H7 (cell line): ENCODE measurements at regions not wholly inside any gene's neighbourhood (a gene's known extent, or its start where the extent isn't known, plus 50 kb on each side); places are given as distances from the start of the nearest gene placed in this dataset.
"Not testable (repeated sequence)": the region's sequence is repeated elsewhere in the genome, so short reads cannot be mapped to it uniquely, and the experiment has no call there.

Source experiments
- DNase-seq: peaks from one replicate; pipeline ENCODE4 v3.0.0; 2012
- H3K27me3 ChIP-seq: 2 replicates; pipeline ENCODE4 v1.6.0; 2011; ENCODE audit warnings: mild to moderate bottlenecking, low read length; ENCODE audit not compliant: control insufficient read depth, insufficient read depth
- H3K36me3 ChIP-seq: replicated peaks from 2 replicates; pipeline ENCODE4 v1.5.1; 2011; ENCODE audit warnings: low read length; ENCODE audit not compliant: control insufficient read depth, insufficient read depth
- H3K4me3 ChIP-seq: 2 replicates; pipeline ENCODE4 v1.5.1; 2011; ENCODE audit warnings: low read depth, mild to moderate bottlenecking, control low read depth, low read length, moderate library complexity; ENCODE audit not compliant: insufficient read depth

DNA sequence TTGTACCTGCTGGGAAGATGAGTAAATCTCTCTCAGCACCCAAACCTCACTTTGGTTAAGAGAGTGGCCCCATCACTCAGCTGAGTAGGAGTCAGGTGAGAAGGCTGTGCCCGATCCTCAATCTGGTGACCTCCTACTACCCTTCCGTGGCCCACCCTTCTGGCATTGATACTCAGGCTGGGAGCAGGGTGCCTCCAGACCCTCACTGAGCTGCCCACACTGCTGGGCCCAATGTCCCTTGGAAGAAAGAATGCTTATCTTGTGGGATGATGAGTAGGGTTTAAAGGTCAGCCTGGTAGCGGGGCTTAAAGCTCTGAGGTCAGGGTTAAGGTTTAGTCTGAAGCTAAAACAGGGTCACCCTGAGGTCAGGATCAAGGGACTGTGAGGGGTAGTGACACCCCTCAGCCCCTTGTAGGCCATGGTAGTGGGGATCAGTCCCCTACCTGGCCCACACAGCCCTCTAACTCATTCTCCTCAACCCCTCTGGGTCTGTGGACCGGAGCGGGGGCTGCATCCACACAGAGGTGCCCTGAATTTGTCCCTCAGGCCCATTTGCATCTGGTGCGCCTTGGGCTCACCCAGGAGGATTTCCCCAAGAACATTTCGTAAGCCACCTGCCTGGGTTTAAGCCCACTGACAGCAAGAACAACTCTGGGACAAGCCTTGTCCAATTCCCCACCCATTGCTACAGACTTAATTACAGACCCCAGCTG is 123.8 kb downstream of the CYP26B1 start:
- H3K4me3 ChIP-seq, result no peak overlapping the region
- no peak for DNase-seq
- H3K36me3 ChIP-seq, result no peaks in the 10 kb centered on the region
- H3K27me3 ChIP-seq, result no peaks in the 10 kb centered on the region

DNA sequence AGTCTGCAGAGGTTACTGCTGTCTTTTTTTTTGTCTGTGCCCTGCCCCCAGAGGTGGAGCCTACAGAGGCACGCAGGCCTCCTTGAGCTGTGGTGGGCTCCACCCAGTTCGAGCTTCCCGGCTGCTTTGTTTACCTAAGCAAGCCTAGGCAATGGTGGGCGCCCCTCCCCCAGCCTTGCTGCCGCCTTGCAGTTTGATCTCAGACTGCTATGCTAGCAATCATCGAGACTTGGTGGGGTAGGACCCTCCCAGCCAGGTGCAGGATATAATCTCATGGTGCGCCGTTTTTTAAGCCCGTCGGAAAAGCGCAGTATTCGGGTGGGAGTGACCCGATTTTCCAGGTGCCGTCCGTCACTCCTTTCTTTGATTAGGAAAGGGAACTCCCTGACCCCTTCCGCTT is 126.3 kb downstream of the CYP26B1 start:
- not testable (repeated sequence) for DNase-seq, H3K36me3 ChIP-seq, H3K27me3 ChIP-seq, H3K4me3 ChIP-seq

DNA sequence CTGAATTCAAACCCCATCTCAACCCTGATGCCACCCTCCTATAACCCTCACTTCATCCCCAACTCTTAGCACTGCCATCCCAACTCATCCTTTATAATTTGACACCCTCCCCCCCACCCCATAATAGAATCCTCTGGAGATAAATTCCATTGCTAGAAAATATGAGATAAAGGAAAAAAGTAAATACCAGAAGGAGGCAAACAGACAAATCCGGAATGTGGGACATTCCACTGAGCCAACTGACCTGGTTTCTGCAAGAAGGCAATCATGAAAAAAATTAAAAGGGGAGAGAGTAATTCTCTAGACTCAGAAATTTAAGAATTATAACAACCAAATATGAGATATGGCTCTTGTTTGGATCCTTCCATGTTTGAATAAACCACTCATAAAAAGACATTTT is 132.4 kb downstream of the CYP26B1 start:
- Histone ChIP-seq H3K27me3 (no peaks in the 10 kb centered on the region), H3K36me3 (no peaks in the 10 kb centered on the region), H3K4me3 (no peak overlapping the region)
- no peak for DNase-seq

DNA sequence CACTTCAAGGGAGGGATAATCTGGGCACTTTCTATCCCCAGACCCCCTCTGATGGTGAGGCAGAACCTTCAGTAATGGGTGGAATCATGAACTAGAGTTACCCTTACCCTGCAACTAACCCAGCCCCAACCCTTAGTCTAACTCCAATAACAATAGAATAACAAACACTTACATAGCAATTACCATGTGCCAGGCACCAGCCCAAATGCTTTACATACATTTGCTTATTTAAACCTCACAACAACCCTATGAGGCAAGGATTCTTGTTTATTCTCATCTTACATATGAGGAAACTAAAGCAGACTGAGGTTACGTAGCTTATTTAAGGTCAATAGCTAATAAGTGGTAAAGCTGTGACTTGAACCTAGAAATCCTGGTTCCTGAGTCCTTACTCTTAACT is 132.8 kb downstream of the CYP26B1 start:
- no peak for DNase-seq
- Histone ChIP-seq H3K4me3 (no peak overlapping the region), H3K27me3 (no peaks in the 10 kb centered on the region), H3K36me3 (no peaks in the 10 kb centered on the region)

DNA sequence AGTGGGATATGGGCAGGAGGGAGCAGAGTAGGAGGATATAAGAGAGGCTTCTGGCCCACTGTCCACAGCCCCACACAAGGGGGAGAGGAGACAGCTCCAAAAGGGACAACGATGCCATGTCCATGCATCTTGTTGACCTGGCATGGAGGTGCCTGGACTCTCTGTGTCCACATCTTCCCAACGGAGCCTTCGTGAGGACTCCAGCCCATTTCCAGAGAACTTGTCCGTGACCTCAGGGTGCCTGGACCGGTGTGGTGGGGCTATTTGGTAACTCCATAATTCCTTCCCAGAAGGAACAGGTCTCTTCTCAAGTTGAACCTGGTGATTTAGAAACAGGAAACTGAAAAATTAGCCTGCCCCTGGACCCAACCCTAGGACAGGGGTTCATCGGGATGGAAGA is 133.9 kb downstream of the CYP26B1 start:
- H3K36me3 ChIP-seq, result no peaks in the 10 kb centered on the region
- no peak overlapping the region for H3K4me3 ChIP-seq
- no peaks in the 10 kb centered on the region for H3K27me3 ChIP-seq
- no peak for DNase-seq

DNA sequence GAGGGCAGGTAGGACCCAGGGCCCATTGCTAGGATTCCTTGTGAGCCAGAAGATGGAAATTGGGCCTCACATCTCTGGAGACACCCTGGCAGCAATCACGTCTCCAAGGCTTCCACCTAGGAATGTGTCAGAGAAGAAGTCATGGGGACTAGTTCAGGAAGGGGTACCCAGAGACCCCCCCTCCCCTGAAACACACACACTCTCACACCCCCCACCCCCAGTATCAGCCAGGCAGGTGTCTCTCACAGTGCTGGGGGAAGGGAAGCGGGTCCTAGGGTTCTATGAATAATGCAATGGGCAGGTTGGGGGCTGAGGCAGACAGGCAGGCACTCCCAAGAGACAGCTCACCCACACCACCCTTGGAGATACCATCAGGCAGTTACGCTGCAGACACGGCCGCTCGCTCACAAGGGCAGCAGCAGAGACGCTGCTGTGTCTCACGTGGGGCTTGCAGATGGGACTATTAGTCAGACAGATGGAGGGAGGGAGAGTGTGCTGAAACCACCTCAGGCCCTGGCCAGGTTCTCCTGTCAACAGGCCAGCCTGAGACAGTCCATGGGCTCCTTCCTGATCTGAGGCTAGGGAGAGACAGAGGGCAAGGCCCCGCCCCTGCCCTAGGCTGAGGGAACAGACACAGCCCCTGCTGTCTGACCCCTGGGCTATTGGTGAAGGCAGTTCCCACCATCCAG is 134.6 kb downstream of the CYP26B1 start:
- H3K36me3 ChIP-seq, result no peaks in the 10 kb centered on the region
- peak; percentile 16 for DNase-seq
- no peaks in the 10 kb centered on the region for H3K27me3 ChIP-seq

DNA sequence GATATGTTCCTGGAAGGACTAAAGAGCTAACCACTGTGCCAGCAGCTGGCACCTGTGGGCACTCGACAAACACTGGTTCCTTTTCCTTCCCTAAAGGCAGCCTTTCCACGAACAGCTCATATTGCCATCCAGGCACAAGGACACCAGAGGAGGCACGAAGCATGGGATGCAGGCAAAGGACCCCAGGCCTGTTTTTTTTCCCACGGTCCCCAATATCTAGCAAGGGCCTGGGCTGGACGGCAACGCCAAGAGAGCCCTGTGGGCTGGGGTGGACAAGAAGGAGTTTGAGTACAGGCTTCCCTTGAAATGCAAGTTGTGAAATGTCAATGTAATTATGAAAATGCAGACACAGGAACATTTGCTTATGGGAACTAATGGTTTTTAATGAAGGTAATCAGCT is 135.9 kb downstream of the CYP26B1 start:
- H3K4me3 ChIP-seq, result no peak overlapping the region
- H3K27me3 ChIP-seq, result no peaks in the 10 kb centered on the region
- peak; percentile 7 for DNase-seq
- H3K36me3 ChIP-seq, result no peaks in the 10 kb centered on the region

More for the DNA sequence above, 134.6 kb downstream of the CYP26B1 start:
- H3K4me3 ChIP-seq, result no peak overlapping the region

DNA sequence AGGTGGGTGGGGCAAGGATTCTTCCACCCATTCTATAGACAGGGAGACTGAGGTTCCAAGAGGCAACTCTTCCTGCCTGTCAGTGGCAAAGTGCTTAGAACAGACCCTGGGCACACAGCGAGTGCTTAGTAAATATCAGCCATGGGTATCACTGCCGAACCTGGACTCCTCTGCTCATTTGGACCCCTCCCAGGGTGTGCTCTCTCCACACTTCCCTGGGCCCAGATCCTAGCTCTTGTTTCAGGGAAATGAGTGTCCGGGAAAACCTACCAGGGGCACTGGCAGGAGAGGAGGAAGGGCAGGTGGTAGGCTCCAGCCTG is 136.3 kb downstream of the CYP26B1 start:
- Histone ChIP-seq H3K36me3 (no peaks in the 10 kb centered on the region), H3K27me3 (no peaks in the 10 kb centered on the region), H3K4me3 (no peak overlapping the region)
- no peak for DNase-seq

DNA sequence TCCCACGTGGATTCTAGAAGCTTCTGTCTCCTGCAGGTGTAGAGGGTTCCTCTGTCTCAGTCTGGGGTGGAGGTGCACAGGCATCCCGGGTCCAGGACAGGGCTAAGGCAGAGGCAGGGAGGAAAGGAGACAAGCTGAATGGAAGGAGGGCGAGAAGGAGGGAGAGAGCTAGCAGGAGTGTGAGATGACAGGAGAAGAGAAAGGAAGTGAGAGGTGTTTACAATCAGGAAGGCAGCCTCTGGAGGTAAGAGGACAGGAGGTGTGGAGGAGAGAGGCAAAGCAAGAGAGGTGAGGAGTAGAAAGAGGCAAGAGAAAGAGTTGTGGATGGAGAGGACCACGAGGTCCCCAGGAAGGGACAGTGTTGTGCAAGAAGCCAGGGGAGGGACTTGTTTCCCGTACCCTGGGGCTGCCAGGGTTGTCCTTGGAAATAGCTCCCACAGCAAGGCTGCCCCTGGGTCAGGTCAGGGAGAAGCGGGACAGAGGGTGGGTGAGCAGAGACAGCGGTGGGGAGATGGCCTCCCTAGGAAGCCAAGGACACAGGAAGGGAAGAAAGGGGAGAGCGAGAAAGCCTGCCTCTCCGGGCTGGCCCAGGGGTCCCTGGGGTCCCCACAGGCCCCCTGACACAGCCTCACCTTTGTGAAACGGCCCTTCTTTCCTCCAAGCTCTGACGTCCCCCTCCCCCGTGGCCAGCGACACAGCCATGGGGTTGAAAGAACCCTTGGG is 136.9 kb downstream of the CYP26B1 start:
- no peaks in the 10 kb centered on the region for H3K27me3 ChIP-seq
- DNase-seq, result peak; percentile 10
- H3K4me3 ChIP-seq, result no peak overlapping the region
- no peaks in the 10 kb centered on the region for H3K36me3 ChIP-seq

DNA sequence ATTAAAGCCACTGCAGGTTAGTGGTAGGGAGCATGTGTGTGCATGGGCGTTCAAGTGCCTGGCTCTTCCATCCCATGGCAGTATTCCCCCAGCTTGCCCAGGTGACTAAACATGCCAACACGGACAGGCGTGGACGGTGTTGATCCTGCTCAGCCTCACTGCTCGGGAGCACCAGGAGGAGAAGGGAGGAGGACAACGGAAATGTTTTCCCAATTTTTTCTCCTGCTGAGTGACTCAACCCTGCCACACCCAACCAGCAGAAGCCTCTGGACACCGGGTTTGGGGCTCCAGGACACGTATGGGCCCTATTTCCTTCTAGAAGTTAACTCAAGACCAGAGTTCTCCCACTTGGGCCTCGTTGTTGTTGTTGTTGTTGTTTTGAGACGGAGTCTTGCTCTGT is 139.1 kb downstream of the CYP26B1 start:
- no peak for DNase-seq
- no peaks in the 10 kb centered on the region for H3K36me3 ChIP-seq
- H3K4me3 ChIP-seq, result no peak overlapping the region
- H3K27me3 ChIP-seq, result no peaks in the 10 kb centered on the region

DNA sequence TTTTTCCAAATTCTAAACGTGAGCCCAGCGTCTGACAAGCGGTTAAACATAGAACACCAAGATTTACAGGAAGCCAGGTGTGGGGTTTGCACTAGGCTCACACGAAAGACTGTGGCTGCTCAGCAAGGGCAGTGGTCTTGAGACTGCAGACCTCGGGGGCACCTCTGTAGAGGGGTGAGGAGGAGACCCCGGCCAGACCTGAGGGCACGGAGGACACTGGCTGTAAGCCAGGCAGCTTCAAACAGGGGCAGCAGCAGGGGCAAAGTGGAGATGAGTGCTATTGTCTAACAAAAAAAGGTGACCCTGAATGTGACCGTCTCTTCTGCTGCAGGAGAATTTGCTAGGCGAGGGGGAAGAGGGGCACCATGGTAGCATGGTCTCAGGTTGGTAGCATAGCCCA is 140.3 kb downstream of the CYP26B1 start:
- Histone ChIP-seq H3K27me3 (no peaks in the 10 kb centered on the region), H3K36me3 (no peaks in the 10 kb centered on the region), H3K4me3 (no peak overlapping the region)
- DNase-seq, result no peak

DNA sequence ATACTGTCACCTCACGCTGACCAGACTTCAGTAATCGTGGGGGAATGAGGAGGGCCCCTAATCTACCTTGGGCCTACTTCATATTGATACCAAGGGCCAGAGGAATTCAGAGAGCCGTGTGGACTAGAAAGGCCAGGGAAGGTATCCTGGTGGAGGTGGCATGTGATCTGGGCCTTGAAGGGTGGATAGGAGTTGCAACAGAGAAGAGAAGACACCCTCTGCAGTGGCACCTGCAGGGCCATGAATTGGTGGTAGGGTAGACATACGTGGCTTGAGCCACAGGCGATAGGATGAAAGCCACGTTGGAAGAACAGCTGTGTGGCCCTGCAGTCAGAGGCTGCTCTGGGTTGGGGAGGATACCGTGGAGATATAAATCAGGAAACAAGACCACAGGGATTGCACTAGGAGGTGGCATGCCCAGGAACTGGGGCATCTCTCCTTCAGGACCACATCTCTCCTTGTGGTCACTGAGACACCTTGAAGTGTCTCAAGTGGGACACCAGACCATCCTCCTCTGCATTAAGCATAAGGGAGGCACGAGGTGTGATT is 141.4 kb downstream of the CYP26B1 start:
- no peaks in the 10 kb centered on the region for H3K36me3 ChIP-seq
- no peaks in the 10 kb centered on the region for H3K27me3 ChIP-seq
- DNase-seq, result no peak
- no peak overlapping the region for H3K4me3 ChIP-seq

DNA sequence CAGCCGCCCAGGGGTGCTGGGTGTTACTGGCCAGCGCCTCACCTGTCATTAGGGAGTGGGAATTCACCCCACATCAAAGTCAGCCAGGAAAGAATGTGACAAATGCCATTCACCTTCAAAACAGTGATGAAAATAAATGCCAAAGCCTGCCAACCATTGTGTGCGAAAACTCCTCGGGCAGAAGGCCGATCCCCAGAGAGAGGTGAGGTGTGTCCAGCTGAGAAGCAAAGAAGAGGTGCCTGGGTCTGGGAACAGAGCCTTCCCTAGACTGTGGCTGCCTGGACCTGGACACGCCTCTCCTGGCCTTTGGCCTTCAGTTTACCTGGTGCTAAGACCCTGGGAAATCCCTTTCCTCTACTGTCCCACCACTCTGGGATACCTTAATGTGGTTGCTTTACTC is 142.7 kb downstream of the CYP26B1 start:
- H3K36me3 ChIP-seq, result no peaks in the 10 kb centered on the region
- DNase-seq, result peak; percentile 9
- no peaks in the 10 kb centered on the region for H3K27me3 ChIP-seq
- no peak overlapping the region for H3K4me3 ChIP-seq

DNA sequence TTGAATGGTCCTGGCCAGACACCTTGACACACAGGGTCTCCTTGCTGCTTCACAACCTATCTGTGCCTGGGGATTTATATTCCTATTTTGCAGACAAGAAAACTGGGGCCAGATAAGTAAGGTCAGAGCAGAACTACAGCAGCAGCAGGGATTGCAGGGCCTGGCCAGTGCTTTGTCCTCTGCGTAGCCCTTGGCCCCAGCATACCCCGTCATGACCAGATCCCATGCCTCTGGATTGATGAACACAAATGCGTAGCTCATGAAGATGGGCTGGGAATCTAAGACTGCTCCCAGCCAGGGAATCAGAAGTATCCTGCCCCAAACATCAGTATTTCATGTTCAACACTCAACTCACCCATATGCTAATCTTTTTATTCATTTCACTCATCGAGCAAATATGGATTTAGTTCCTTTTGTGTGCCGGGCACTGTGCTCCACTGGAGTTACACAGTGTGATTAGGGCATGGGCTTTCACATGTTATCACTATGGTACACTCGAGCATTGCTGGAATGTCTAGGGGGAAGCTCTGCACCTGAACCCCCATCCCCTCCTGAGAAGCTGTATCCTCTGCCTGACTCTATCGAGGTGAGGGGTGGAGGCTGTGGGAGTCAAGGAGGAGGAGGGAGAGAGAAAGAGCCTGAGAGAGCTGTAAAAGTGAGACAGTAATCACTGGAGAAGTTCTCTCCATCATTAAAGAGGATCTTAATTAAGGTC is 143.3 kb downstream of the CYP26B1 start:
- Histone ChIP-seq H3K36me3 (no peaks in the 10 kb centered on the region), H3K4me3 (no peak overlapping the region), H3K27me3 (no peaks in the 10 kb centered on the region)
- peak; percentile 16 for DNase-seq
